ENCODE measurements at regions not wholly inside any gene's neighbourhood (a gene's known extent, or its start where the extent isn't known, plus 50 kb on each side); places are given as distances from the start of the nearest gene placed in this dataset.

GRCh38 chr10:43703286-43703685, 54.6 kb upstream of the ZNF32 start:
- no peak for DNase-seq (ENCODE audit: low read depth)
- no peak for TF ChIP-seq CTCF (IDR thresholded peaks at IDR 0.05; ENCODE audit: low read length, missing control alignments)
- H3K4me3 ChIP-seq (replicated peaks; ENCODE audit: low read depth, low read length) = no peak overlapping the region

DNA sequence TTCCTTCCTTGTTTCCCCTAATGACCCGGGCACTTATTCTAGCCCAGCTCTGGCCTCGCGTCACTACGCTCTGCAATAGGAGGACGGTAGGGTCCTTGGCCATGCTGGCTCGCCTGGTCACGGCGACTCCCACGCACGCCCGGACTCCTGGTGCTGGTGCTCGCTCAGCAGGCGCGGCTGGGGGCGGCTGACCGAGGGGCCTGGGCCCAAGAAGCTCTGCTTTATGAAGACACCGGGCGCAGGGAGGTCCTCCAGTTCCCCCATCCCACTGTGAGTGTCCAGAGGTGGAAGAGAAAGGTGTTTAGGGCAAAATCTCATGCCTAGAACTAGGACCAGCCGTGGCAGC, 54.2 kb upstream of the ZNF32 start:
- H3K4me3 ChIP-seq (replicated peaks; ENCODE audit: low read depth, low read length) = no peak overlapping the region
- no peak for DNase-seq (ENCODE audit: low read depth)
- no peak for TF ChIP-seq CTCF (IDR thresholded peaks at IDR 0.05; ENCODE audit: low read length, missing control alignments)

- H3K4me3 ChIP-seq (replicated peaks; ENCODE audit: low read depth, low read length) = no peak overlapping the region
- no peak for TF ChIP-seq CTCF (IDR thresholded peaks at IDR 0.05; ENCODE audit: low read length, missing control alignments)
Observed at GRCh38 chr10:43702213-43702935, 53.7 kb upstream of the ZNF32 start.

GRCh38 chr10:43701295-43701694, 52.6 kb upstream of the ZNF32 start:
- DNase-seq (ENCODE audit: low read depth) = no peak
- TF ChIP-seq CTCF (IDR thresholded peaks at IDR 0.05; ENCODE audit: low read length, missing control alignments) = no peak
- no peak overlapping the region for H3K4me3 ChIP-seq (replicated peaks; ENCODE audit: low read depth, low read length)

More at GRCh38 chr10:43702213-43702935, 53.7 kb upstream of the ZNF32 start:
- no peak for DNase-seq (ENCODE audit: low read depth)

DNA sequence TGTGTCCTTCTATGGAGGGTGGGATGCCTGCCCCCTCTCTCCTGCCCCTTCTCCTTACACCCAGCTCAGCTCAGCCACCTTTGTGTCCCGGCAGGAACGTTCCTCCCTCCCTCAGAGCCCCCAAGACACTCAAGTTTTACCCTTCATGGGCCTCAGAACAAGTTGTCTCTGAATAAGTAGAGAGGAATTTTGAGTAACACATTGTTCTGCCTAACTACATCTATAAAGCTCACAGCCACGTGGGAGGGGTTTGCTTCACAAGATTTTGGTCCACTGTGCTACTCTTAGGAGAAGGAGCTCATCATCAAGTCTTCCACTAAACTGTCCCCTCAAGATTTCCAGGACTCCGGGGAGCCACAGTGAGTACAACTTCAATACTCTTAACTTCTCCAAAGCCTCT, 51.6 kb upstream of the ZNF32 start:
- peak; percentile 33 for DNase-seq (ENCODE audit: low read depth)
- no peak overlapping the region for H3K4me3 ChIP-seq (replicated peaks; ENCODE audit: low read depth, low read length)
- TF ChIP-seq CTCF (IDR thresholded peaks at IDR 0.05; ENCODE audit: low read length, missing control alignments) = no peak

DNA sequence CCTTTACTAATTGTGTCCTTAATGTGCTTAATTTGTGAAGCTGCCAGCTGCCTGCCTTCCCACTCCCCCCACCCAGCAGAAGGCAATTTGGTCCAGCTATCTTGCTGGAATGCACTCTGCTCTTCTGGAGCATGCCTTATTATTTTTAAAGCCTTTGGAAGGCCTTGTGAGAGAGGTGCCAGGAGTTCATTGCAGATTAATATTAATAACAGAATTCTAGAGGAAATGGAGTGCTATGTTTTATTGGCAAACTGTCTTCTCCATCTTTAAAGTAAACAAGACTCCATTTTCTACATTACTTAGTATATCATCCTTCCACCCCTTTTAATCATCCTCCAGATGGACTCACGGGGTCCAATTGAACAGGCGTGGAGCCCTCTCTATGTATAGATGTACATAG, 50.8 kb upstream of the ZNF32 start:
- no peak for TF ChIP-seq CTCF (IDR thresholded peaks at IDR 0.05; ENCODE audit: low read length, missing control alignments)
- H3K4me3 ChIP-seq (replicated peaks; ENCODE audit: low read depth, low read length) = no peak overlapping the region
- no peak for DNase-seq (ENCODE audit: low read depth)

All from fibroblast of pulmonary artery (primary cell).